ENCODE measurements at regions not wholly inside any gene's neighbourhood (a gene's known extent, or its start where the extent isn't known, plus 50 kb on each side); places are given as distances from the start of the nearest gene placed in this dataset.

GRCh38 chr17:53680745-53681144 lies 142.0 kb upstream of the KIF2B start:
- TF ChIP-seq, protein P1, sequence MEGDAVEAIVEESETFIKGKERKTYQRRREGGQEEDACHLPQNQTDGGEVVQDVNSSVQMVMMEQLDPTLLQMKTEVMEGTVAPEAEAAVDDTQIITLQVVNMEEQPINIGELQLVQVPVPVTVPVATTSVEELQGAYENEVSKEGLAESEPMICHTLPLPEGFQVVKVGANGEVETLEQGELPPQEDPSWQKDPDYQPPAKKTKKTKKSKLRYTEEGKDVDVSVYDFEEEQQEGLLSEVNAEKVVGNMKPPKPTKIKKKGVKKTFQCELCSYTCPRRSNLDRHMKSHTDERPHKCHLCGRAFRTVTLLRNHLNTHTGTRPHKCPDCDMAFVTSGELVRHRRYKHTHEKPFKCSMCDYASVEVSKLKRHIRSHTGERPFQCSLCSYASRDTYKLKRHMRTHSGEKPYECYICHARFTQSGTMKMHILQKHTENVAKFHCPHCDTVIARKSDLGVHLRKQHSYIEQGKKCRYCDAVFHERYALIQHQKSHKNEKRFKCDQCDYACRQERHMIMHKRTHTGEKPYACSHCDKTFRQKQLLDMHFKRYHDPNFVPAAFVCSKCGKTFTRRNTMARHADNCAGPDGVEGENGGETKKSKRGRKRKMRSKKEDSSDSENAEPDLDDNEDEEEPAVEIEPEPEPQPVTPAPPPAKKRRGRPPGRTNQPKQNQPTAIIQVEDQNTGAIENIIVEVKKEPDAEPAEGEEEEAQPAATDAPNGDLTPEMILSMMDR (IDR thresholded peaks at IDR 0.05; ENCODE audit: insufficient read depth, low read depth, low read length): no peak
- no peak for TF ChIP-seq EZH2 (IDR thresholded peaks at IDR 0.05; ENCODE audit: insufficient read depth, low read length)

Measured in astrocyte (in vitro differentiated cells and primary cell).